ENCODE measurements at regions not wholly inside any gene's neighbourhood (a gene's known extent, or its start where the extent isn't known, plus 50 kb on each side); places are given as distances from the start of the nearest gene placed in this dataset.

DNA sequence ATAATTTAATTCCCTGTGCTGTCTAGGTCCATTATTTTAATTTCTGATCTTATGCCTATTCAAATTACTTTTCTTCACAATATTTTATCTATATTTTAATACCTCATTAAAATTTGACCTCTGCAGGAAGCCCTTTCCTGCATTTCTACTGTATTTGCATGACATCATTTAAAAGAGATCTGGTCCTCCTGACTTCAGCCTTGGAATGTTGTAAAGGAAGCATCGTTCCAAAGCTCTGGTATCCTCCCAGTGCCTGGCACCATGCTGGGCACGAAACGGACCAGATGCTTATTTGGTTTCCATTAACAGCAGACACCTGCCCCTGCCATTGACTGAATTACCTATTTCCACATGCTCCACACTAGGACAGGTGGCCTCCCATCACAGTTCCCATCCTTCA, 247.5 kb downstream of the KLF6 start:
- ChIA-PET POLR2A (no interaction called here), CTCF (no interaction called here)
- Mint-ChIP-seq H3K4me3 (no peak overlapping the region), H3K27ac (no peak overlapping the region), H3K27me3 (no peaks in the 10 kb centered on the region), H3K9me3 (ENCODE audit: insufficient read depth) (no peaks in the 10 kb centered on the region), H3K4me1 (no peaks in the 10 kb centered on the region)
- Histone ChIP-seq H3K4me2 (replicated peaks; ENCODE audit: low read depth, low read length, poor library complexity, severe bottlenecking) (no peak overlapping the region), H3K4me3 (ENCODE audit: control extremely low read depth in 1 of 5, extremely low read depth in 1 of 5, insufficient read depth in 1 of 5, low read depth in 2 of 5, low read length in 4 of 5) (no peak overlapping the region), H3K36me3 (replicated peaks in 1 of 2; ENCODE audit: control extremely low read depth in 1 of 2, control insufficient read depth in 1 of 2, extremely low read depth in 1 of 2, insufficient read depth in 2 of 2, low read length in 1 of 2) (no peaks in the 10 kb centered on the region), H3K4me1 (ENCODE audit: control insufficient read depth in 2 of 2, insufficient read depth in 2 of 2, low read length in 2 of 2) (no peaks in the 10 kb centered on the region), H3K27ac (ENCODE audit: low read length in 2 of 2) (no peak overlapping the region), H3K27me3 (replicated peaks in 1 of 4; ENCODE audit: control extremely low read depth in 1 of 4, control insufficient read depth in 3 of 4, insufficient read depth in 4 of 4, low read length in 3 of 4) (no peaks in the 10 kb centered on the region), H4K20me1 (ENCODE audit: control insufficient read depth, insufficient read depth, low read length, poor library complexity, severe bottlenecking) (no peaks in the 10 kb centered on the region), H2AFZ (ENCODE audit: insufficient read depth, low read depth, low read length, poor library complexity, severe bottlenecking) (no peak overlapping the region), H3K9ac (ENCODE audit: low read length) (no peak overlapping the region), H3K79me2 (ENCODE audit: control insufficient read depth, insufficient read depth, low read length) (no peaks in the 10 kb centered on the region), H3K9me3 (ENCODE audit: control extremely low read depth in 1 of 3, control insufficient read depth in 2 of 3, insufficient read depth in 1 of 3, low read length in 2 of 3) (no peaks in the 10 kb centered on the region)
- intact Hi-C loops (cut with micrococcal nuclease): no loop called here
- whole genome bisulfite sequencing (ENCODE audit: insufficient coverage): 97% methylated on average over 3 of the region's 3 CpGs
- no peak for ATAC-seq (ENCODE audit: low read depth)
- TF ChIP-seq EZH2 (IDR thresholded peaks at IDR 0.05; ENCODE audit: borderline replicate concordance, insufficient read depth, low read depth, low read length, poor library complexity, severe bottlenecking): no peak
- TF ChIP-seq, protein P1, sequence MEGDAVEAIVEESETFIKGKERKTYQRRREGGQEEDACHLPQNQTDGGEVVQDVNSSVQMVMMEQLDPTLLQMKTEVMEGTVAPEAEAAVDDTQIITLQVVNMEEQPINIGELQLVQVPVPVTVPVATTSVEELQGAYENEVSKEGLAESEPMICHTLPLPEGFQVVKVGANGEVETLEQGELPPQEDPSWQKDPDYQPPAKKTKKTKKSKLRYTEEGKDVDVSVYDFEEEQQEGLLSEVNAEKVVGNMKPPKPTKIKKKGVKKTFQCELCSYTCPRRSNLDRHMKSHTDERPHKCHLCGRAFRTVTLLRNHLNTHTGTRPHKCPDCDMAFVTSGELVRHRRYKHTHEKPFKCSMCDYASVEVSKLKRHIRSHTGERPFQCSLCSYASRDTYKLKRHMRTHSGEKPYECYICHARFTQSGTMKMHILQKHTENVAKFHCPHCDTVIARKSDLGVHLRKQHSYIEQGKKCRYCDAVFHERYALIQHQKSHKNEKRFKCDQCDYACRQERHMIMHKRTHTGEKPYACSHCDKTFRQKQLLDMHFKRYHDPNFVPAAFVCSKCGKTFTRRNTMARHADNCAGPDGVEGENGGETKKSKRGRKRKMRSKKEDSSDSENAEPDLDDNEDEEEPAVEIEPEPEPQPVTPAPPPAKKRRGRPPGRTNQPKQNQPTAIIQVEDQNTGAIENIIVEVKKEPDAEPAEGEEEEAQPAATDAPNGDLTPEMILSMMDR (IDR thresholded peaks at IDR 0.05): no peak
- no peak for DNase-seq

DNA sequence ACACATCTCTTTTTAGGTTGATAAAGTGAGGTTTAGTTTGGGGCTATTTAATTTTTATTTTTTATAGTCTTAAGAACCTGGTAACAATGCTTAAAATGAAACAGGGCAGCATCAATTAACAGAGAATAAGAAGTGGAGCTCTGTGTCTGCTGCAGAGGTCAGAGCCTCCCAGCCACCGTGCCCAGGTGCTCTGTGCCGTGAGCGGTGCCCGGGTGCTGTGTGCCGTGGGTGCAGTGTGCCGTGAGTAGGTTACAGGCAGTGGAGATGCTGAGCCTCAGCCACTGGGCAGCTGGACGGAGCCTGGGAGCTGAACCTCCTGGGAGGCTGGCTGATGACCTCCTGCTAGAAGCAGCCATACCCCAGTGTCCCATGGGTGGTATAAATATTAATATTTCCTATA, 250.0 kb downstream of the KLF6 start:
- H3K27me3 ChIP-seq (replicated peaks in 1 of 4; ENCODE audit: control extremely low read depth in 1 of 4, control insufficient read depth in 3 of 4, insufficient read depth in 4 of 4, low read length in 3 of 4): no peaks in the 10 kb centered on the region
- ChIA-PET POLR2A (no interaction called here), CTCF (no interaction called here)
- H3K4me1 Mint-ChIP-seq: no peaks in the 10 kb centered on the region
- H3K9me3 ChIP-seq (ENCODE audit: control extremely low read depth in 1 of 3, control insufficient read depth in 2 of 3, insufficient read depth in 1 of 3, low read length in 2 of 3): no peaks in the 10 kb centered on the region
- no peaks in the 10 kb centered on the region for H3K27me3 Mint-ChIP-seq
- H3K36me3 ChIP-seq (replicated peaks in 1 of 2; ENCODE audit: control extremely low read depth in 1 of 2, control insufficient read depth in 1 of 2, extremely low read depth in 1 of 2, insufficient read depth in 2 of 2, low read length in 1 of 2): no peaks in the 10 kb centered on the region
- no peak overlapping the region for H3K4me3 ChIP-seq (ENCODE audit: control extremely low read depth in 1 of 5, extremely low read depth in 1 of 5, insufficient read depth in 1 of 5, low read depth in 2 of 5, low read length in 4 of 5)
- ATAC-seq (ENCODE audit: low read depth): no peak
- H3K9me3 Mint-ChIP-seq (ENCODE audit: insufficient read depth): no peaks in the 10 kb centered on the region
- no peak overlapping the region for H3K9ac ChIP-seq (ENCODE audit: low read length)
- no peaks in the 10 kb centered on the region for H3K4me1 ChIP-seq (ENCODE audit: control insufficient read depth in 2 of 2, insufficient read depth in 2 of 2, low read length in 2 of 2)
- no peak overlapping the region for H3K4me3 Mint-ChIP-seq
- no peak for DNase-seq
- no peaks in the 10 kb centered on the region for H3K79me2 ChIP-seq (ENCODE audit: control insufficient read depth, insufficient read depth, low read length)
- WGBS (ENCODE audit: insufficient coverage): 86% methylated on average over 7 of the region's 7 CpGs
- TF ChIP-seq EZH2 (IDR thresholded peaks at IDR 0.05; ENCODE audit: borderline replicate concordance, insufficient read depth, low read depth, low read length, poor library complexity, severe bottlenecking): no peak
- TF ChIP-seq, protein P1 (IDR thresholded peaks at IDR 0.05): no peak
- H2AFZ ChIP-seq (ENCODE audit: insufficient read depth, low read depth, low read length, poor library complexity, severe bottlenecking): no peak overlapping the region
- no peak overlapping the region for H3K27ac Mint-ChIP-seq
- H3K27ac ChIP-seq (ENCODE audit: low read length in 2 of 2): no peak overlapping the region
- H3K4me2 ChIP-seq (replicated peaks; ENCODE audit: low read depth, low read length, poor library complexity, severe bottlenecking): no peak overlapping the region
- intact Hi-C loops (cut with micrococcal nuclease): no loop called here
- no peaks in the 10 kb centered on the region for H4K20me1 ChIP-seq (ENCODE audit: control insufficient read depth, insufficient read depth, low read length, poor library complexity, severe bottlenecking)

Data from B cell (primary cell).